SK-N-MC (cell line): ENCODE measurements at regions not wholly inside any gene's neighbourhood (a gene's known extent, or its start where the extent isn't known, plus 50 kb on each side); places are given as distances from the start of the nearest gene placed in this dataset.

Experiments
- DNase-seq: peaks from one replicate; pipeline ENCODE4 v3.0.0-alpha.2; 2011; ENCODE audit warnings: low read depth, low spot score
- H3K27ac ChIP-seq: fragments of 200-600 bp; sonication (generic); 2 replicates; pipeline ENCODE4 v1.5.1; 2016; ENCODE audit warnings: mixed run types
- H3K36me3 ChIP-seq: fragments of 200-600 bp; sonication (generic); 2 replicates; pipeline ENCODE4 v1.6.1; 2017; ENCODE audit warnings: antibody characterized with exemption, low read length, mixed read lengths; ENCODE audit not compliant: insufficient read depth
- H3K4me3 ChIP-seq: fragments of 200-600 bp; sonication (generic); 2 replicates; pipeline ENCODE4 v1.5.1; 2016
- H3K9ac ChIP-seq: fragments of 200-600 bp; sonication (generic); 2 replicates; pipeline ENCODE4 v1.8.0; 2017; ENCODE audit warnings: mixed run types, mixed read lengths; ENCODE audit not compliant: insufficient read length
- H3K9me3 ChIP-seq: fragments of 200-600 bp; sonication (generic); 2 replicates; pipeline ENCODE4 v1.6.1; 2017; ENCODE audit warnings: low read depth, mild to moderate bottlenecking, antibody characterized with exemption, low read length, moderate library complexity, mixed read lengths
- EZH2 ChIP-seq: fragments of 200-600 bp; sonication (generic); IDR thresholded peaks from one replicate; pipeline ENCODE4 v1.6.1; 2017; ENCODE audit warnings: antibody characterized with exemption
- FOXP2 ChIP-seq: optimal IDR thresholded peaks from 2 replicates; pipeline ENCODE3; 2011; ENCODE audit warnings: mild to moderate bottlenecking, moderate library complexity; ENCODE audit not compliant: insufficient read depth; ENCODE audit errors: extremely low read length, control extremely low read depth
- POLR2AphosphoS5 ChIP-seq: IDR thresholded peaks from 2 replicates; pipeline ENCODE4 v1.6.1; 2012; ENCODE audit warnings: mild to moderate bottlenecking, low read depth, low read length, borderline replicate concordance

DNA sequence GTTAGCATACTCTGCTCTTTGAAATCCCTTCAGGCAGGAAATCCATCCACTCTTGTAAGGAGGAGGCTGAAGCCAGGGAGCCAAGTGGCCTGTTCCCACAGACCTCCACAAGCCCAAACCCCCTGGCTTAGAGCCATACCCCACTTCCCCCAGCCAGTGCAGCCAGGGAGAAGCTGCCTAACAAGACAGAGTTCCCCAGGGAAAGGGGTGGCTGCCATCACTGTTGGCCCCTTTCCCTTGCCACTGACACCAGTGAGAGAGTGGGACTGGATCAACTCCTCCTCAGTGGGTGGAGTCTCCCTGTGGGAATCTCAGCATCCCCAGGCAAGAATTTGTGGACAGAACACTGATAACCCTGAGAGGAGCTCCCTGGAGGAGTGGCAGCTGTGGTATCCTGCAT is 389.4 kb downstream of the PABPC4L start:
- no peak overlapping the region for H3K27ac ChIP-seq
- no peak overlapping the region for H3K4me3 ChIP-seq
- TF ChIP-seq FOXP2 (no peak), POLR2AphosphoS5 (no peak), EZH2 (no peak)
- no peak for DNase-seq
- H3K9ac ChIP-seq = no peak overlapping the region
- H3K9me3 ChIP-seq = no peaks in the 10 kb centered on the region
- no peaks in the 10 kb centered on the region for H3K36me3 ChIP-seq

DNA sequence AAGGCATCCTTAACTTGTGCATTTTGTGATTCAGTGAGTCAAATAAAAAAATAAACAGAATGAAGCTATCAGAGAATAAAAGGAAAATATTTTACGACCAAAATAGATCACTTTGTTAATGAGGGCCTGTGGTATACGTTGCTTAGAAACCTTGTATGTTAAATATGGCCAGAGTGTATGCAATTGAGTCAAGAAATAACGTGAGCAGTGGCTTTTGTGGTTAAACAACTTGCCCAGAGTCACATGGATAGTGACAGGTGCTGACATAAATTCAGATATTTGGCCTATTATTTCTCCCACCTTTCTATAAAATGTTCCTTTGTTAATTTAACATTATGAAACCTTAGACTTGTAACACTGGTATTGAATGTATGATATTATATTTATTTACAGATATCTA is 393.4 kb downstream of the PABPC4L start:
- Histone ChIP-seq H3K27ac (no peak overlapping the region), H3K9me3 (no peaks in the 10 kb centered on the region), H3K4me3 (no peak overlapping the region), H3K36me3 (no peaks in the 10 kb centered on the region), H3K9ac (no peak overlapping the region)
- no peak for DNase-seq
- no peak for TF ChIP-seq FOXP2

DNA sequence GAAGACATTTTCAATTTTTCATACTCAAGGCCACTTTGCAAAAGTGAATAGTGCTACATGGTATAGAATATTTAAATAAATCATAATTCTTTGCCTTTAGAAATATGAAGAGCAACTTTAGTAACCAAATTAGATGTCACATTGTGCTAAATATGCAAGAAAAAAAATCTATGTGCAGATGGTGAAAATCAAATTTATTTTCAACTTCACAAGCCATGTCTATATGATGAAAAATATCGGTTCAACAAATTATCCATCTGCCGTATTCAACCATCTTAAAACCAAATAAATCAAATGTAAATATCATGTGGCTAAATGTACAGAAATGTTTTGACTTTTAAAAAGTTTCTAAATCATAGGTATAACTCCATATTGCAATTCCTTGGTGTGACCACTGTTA is 398.2 kb downstream of the PABPC4L start:
- Histone ChIP-seq H3K9me3 (no peaks in the 10 kb centered on the region), H3K36me3 (no peaks in the 10 kb centered on the region), H3K4me3 (no peak overlapping the region), H3K9ac (no peak overlapping the region), H3K27ac (no peak overlapping the region)
- DNase-seq = no peak
- TF ChIP-seq FOXP2 (no peak), EZH2 (no peak), POLR2AphosphoS5 (no peak)

DNA sequence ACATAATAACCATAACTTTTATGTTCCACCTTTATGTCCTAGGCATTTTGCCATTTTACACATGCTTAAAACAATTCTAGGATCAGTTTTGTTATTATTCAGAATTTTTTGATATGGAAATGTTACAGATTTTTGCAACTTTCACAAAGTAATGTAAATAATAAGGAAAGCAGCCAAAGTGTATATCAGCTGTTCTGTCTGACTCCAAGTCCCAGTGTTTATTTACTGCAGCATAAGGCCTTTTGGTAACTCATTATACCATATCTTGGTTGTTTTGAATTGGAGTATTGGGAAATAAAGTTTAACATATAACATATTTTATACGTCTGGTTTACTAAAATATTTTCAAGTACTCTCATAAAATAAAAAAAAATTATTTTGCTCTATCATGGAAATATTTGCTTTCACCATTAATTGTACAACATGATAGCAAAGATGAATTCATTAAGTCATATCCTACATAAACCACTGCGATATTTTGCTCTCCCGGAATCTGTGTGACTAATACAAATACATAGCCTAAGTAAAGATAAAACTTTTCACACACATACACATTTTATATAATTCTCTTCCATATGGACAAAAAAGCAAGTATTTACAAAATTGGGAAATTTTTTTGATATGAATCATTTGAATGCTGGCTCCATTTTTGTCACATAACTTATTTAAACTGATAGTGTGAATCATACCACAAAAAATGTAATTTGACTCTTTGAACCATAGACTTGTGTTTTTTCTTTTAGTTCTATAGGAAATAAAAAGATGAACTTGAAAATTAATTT is 399.0 kb downstream of the PABPC4L start:
- TF ChIP-seq FOXP2 (no peak), POLR2AphosphoS5 (no peak), EZH2 (no peak)
- H3K4me3 ChIP-seq = no peak overlapping the region
- DNase-seq = no peak
- H3K27ac ChIP-seq = no peak overlapping the region
- no peak overlapping the region for H3K9ac ChIP-seq
- no peaks in the 10 kb centered on the region for H3K9me3 ChIP-seq
- H3K36me3 ChIP-seq = no peaks in the 10 kb centered on the region

DNA sequence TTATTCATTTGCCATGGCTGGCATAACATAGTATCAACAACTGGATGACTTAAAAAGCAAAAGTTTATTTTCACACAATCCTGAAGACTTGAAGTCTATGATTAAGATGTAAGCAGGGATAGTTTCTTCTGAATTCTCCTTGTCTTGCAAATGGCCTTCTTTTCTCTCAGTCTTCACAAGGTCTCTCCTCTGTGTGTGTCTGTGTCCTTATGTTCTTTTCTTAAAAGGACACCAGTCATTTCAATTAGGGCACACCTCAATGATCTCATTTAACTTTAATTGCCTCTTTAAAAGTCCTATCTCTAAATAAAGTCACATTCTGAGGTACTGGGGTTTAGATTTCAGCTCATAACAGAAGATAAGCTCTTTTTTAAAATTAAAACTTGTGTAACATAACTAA is 399.7 kb downstream of the PABPC4L start:
- H3K27ac ChIP-seq = no peak overlapping the region
- DNase-seq = no peak
- H3K4me3 ChIP-seq = no peak overlapping the region

DNA sequence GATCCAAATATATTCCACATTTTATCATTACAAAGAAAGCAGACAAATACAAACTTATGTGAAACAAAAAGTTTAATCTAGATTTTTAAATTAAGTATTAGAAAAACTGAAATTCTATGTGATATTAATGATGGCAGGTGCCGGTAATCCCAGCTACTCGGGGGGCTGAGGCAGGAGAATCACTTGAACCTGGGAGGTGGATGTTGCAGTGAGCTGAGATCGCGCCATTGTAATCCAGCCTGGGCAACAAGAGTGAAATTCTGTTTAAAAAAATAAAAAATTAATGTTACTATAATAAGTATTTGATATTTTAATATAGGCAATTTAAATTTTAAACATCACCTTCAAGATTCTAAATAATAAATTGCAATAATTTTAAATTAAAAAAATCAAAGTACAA is 400.6 kb downstream of the PABPC4L start:
- no peaks in the 10 kb centered on the region for H3K36me3 ChIP-seq
- H3K9me3 ChIP-seq = no peaks in the 10 kb centered on the region
- H3K27ac ChIP-seq = no peak overlapping the region
- no peak overlapping the region for H3K9ac ChIP-seq
- TF ChIP-seq POLR2AphosphoS5 = no peak
- TF ChIP-seq FOXP2 = no peak
- no peak for TF ChIP-seq EZH2
- H3K4me3 ChIP-seq = no peak overlapping the region
- DNase-seq = no peak

More for the DNA sequence above, 399.7 kb downstream of the PABPC4L start:
- Histone ChIP-seq H3K36me3 (no peaks in the 10 kb centered on the region), H3K9me3 (no peaks in the 10 kb centered on the region), H3K9ac (no peak overlapping the region)
- TF ChIP-seq POLR2AphosphoS5 (no peak), EZH2 (no peak), FOXP2 (no peak)

DNA sequence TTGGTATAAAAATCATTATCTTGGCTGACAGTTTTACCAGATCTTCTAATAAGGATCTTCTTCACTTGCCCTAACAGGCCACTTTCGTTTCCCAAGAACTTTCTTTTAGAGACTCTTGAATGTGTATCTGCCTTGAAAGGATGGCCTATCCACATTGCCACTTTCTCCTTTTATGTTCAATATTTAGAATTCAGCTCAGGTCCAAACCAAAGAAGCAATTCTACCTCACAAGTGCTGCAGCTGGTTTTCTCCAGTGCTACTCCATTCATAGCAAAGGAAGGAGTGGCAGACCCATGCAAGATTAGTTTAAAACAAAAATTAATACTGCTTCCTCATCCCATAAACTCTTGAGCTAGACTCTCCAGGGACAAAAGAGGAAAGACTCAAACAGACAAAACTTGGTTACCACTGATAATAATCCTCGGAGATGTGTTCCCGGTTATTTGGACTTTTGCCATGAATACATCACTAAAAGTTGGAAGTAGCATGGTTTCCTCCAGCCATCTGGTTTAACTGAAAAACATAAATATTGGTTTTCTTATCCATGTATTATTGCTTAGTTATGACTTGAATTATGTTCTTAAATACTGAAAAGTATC is 401.8 kb downstream of the PABPC4L start:
- TF ChIP-seq EZH2 = no peak
- TF ChIP-seq POLR2AphosphoS5 = no peak
- TF ChIP-seq FOXP2 = no peak
- Histone ChIP-seq H3K9me3 (no peaks in the 10 kb centered on the region), H3K36me3 (no peaks in the 10 kb centered on the region), H3K27ac (no peak overlapping the region), H3K9ac (no peak overlapping the region), H3K4me3 (peak overlapping the region; percentile 22; the same call in 1 of the 2 replicates)
- peak; percentile 12 for DNase-seq

DNA sequence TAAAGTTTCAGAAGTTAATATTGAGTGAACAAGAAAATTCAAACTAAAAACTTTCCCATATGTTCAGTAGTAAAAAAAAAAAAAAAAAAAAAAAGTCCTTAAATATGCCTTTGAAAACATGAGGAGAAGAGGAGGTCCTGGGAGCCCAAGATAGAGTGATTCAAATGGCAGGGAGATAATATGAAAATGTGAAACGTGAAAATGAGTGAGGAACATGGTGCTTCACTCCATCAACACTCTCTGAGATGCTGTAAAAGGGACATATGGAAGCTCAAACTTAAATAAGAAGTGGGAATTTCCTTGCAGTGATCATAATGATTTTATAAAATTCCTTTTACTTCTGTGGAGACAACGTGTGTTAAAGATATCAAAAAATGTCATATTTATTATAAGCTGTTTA is 423.9 kb downstream of the PABPC4L start:
- Histone ChIP-seq H3K9ac (no peak overlapping the region), H3K4me3 (no peak overlapping the region), H3K27ac (no peak overlapping the region), H3K9me3 (no peaks in the 10 kb centered on the region), H3K36me3 (no peaks in the 10 kb centered on the region)
- no peak for DNase-seq
- TF ChIP-seq EZH2 (no peak), FOXP2 (no peak), POLR2AphosphoS5 (no peak)

DNA sequence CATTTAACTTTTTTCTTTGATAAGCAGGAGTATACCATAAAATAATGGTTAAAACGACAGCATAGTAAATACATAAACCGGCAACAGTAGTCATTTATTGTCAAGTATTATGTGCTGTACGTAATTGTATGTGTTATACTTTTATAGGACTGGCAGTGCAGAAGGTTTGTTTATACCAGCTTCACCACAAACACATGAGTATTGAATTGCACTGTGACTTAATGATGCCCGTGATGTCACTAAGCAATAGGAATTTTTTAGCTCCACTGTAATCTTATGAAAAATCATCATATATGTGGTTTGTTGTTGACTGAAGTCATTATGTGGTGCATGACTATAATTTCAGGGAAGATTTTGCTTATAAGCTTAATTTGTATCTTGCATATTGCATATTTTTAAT is 424.6 kb downstream of the PABPC4L start:
- no peak overlapping the region for H3K9ac ChIP-seq
- no peak for DNase-seq

More for the DNA sequence above, 424.6 kb downstream of the PABPC4L start:
- TF ChIP-seq EZH2 (no peak), POLR2AphosphoS5 (no peak), FOXP2 (no peak)
- H3K36me3 ChIP-seq = no peaks in the 10 kb centered on the region
- H3K4me3 ChIP-seq = no peak overlapping the region
- H3K27ac ChIP-seq = no peak overlapping the region
- no peaks in the 10 kb centered on the region for H3K9me3 ChIP-seq
